B cell (primary cell): ENCODE measurements at regions not wholly inside any gene's neighbourhood (a gene's known extent, or its start where the extent isn't known, plus 50 kb on each side); places are given as distances from the start of the nearest gene placed in this dataset.

Source experiments
- ATAC-seq: fragments of 200-7000 bp; cut with Tn5 transposase; one replicate; pipeline ENCODE4 v1.10.0; 2021; ENCODE audit warnings: low read depth, mild to moderate bottlenecking, moderate number of reproducible peaks, moderate library complexity
- CTCF ChIA-PET: fragments of 350-600 bp; sonication (Branson Sonifier 250); formaldehyde crosslinking; loops from one replicate; lab custom pipeline; 2021; ENCODE audit warnings: antibody characterized with exemption, inconsistent platforms; lab: Charles Lee
- POLR2A ChIA-PET: fragments of 350-600 bp; sonication (Branson Sonifier 250); formaldehyde crosslinking; loops from one replicate; lab custom pipeline; 2021; ENCODE audit warnings: antibody characterized with exemption; lab: Charles Lee
- DNase-seq: peaks from one replicate; pipeline ENCODE4 v3.0.0; 2013
- H2AFZ ChIP-seq: 2 replicates; pipeline ENCODE4 v1.6.1; 2012; ENCODE audit warnings: mild to moderate bottlenecking, low read depth, low read length; ENCODE audit not compliant: insufficient read depth, poor library complexity, severe bottlenecking
- H3K27ac ChIP-seq, 2 donors: 1 replicate in 1 of 2; 2 replicates in 1 of 2; pipeline ENCODE4 v1.5.1; 2012 to 2013; ENCODE audit warnings: low read length in 2 of 2, mild to moderate bottlenecking in 2 of 2, moderate library complexity in 1 of 2
- H3K27me3 ChIP-seq, 4 experiments: fragments of 200-600 bp in 1 of 4; sonication (generic) in 1 of 4; replicated peaks in 1 of 4; 1 replicate in 2 of 4; 2 replicates in 2 of 4; pipeline versions ENCODE4 v1.6.1 to v1.7.0; 2013 to 2016; ENCODE audit warnings: low read length in 3 of 4, mild to moderate bottlenecking in 2 of 4, mixed read lengths in 1 of 4, moderate library complexity in 1 of 4; ENCODE audit not compliant: insufficient read depth in 4 of 4, control insufficient read depth in 3 of 4; ENCODE audit errors: control extremely low read depth in 1 of 4
- H3K36me3 ChIP-seq, 2 experiments: replicated peaks in 1 of 2; 1 replicate in 1 of 2; 2 replicates in 1 of 2; pipeline versions ENCODE4 v1.6.1 to v1.7.1; 2013; ENCODE audit warnings: low read length in 1 of 2; ENCODE audit not compliant: insufficient read depth in 2 of 2, control insufficient read depth in 1 of 2; ENCODE audit errors: control extremely low read depth in 1 of 2, extremely low read depth in 1 of 2
- H3K4me1 ChIP-seq, 2 donors: fragments of 200-600 bp in 1 of 2; sonication (generic) in 1 of 2; 1 replicate in 1 of 2; 2 replicates in 1 of 2; pipeline versions ENCODE4 v1.5.1 to v1.6.1; 2013 to 2017; ENCODE audit warnings: low read length in 2 of 2; ENCODE audit not compliant: control insufficient read depth in 2 of 2, insufficient read depth in 2 of 2
- H3K4me2 ChIP-seq: replicated peaks from 2 replicates; pipeline ENCODE3; 2012; ENCODE audit warnings: mild to moderate bottlenecking, low read depth, low read length; ENCODE audit not compliant: poor library complexity, severe bottlenecking
- H3K4me3 ChIP-seq, 5 experiments: fragments of 200-600 bp in 1 of 5; sonication (generic) in 1 of 5; 1 replicate in 3 of 5; 2 replicates in 2 of 5; pipeline versions ENCODE4 v1.5.1 to v1.7.0; 2011 to 2016; ENCODE audit warnings: low read length in 4 of 5, mild to moderate bottlenecking in 4 of 5, low read depth in 2 of 5, control low read depth in 1 of 5, moderate library complexity in 1 of 5; ENCODE audit not compliant: insufficient read depth in 1 of 5; ENCODE audit errors: control extremely low read depth in 1 of 5, extremely low read depth in 1 of 5
- H3K79me2 ChIP-seq: fragments of 200-600 bp; sonication (generic); one replicate; pipeline ENCODE4 v1.6.0; 2016; ENCODE audit warnings: low read length; ENCODE audit not compliant: control insufficient read depth, insufficient read depth
- H3K9ac ChIP-seq: fragments of 200-600 bp; sonication (generic); 2 replicates; pipeline ENCODE4 v1.6.1; 2017; ENCODE audit warnings: mild to moderate bottlenecking, low read length, moderate library complexity
- H3K9me3 ChIP-seq, 3 donors: one replicate each; pipeline versions ENCODE4 v1.6.1 to v1.7.1; 2013; ENCODE audit warnings: low read length in 2 of 3; ENCODE audit not compliant: control insufficient read depth in 2 of 3, insufficient read depth in 1 of 3; ENCODE audit errors: control extremely low read depth in 1 of 3
- H4K20me1 ChIP-seq: 2 replicates; pipeline ENCODE4 v1.6.0; 2012; ENCODE audit warnings: mild to moderate bottlenecking, low read length; ENCODE audit not compliant: insufficient read depth, control insufficient read depth, poor library complexity, severe bottlenecking
- H3K27ac Mint-ChIP-seq: one replicate; pipeline ENCODE4 v1.8.0; 2021; ENCODE audit warnings: mixed read lengths
- H3K27me3 Mint-ChIP-seq: one replicate; pipeline ENCODE4 v1.8.0; 2021; ENCODE audit warnings: mixed read lengths
- H3K4me1 Mint-ChIP-seq: one replicate; pipeline ENCODE4 v1.8.0; 2021; ENCODE audit warnings: mixed read lengths
- H3K4me3 Mint-ChIP-seq: one replicate; pipeline ENCODE4 v1.8.0; 2021; ENCODE audit warnings: mixed read lengths
- H3K9me3 Mint-ChIP-seq: one replicate; pipeline ENCODE4 v1.8.0; 2022; ENCODE audit warnings: mixed read lengths; ENCODE audit not compliant: insufficient read depth
- CTCF ChIP-seq: fragments of 200-600 bp; IDR thresholded peaks from one replicate; pipeline ENCODE4 v1.8.0; 2022; ENCODE audit warnings: antibody characterized with exemption, mild to moderate bottlenecking
- EZH2 ChIP-seq: IDR thresholded peaks from 2 replicates; pipeline ENCODE4 v1.6.1; 2012; ENCODE audit warnings: borderline replicate concordance, low read depth, mild to moderate bottlenecking, moderate library complexity, low read length; ENCODE audit not compliant: insufficient read depth, poor library complexity, severe bottlenecking
- WGBS: methylation state at CpG from one replicate; pipeline ENCODE4 v1.1.5; 2013; ENCODE audit warnings: missing lambda C conversion rate; ENCODE audit not compliant: insufficient coverage; 5-methylcytosine and 5-hydroxymethylcytosine counted together
- intact Hi-C: fragments of 100-400 bp; cut with micrococcal nuclease; formaldehyde crosslinking; loops from one replicate; pipeline ENCODE4 v1.10.0; 2022

GRCh38 chr4:174037631-174038030 is 245.8 kb downstream of the FBXO8 start:
- intact Hi-C loops: no loop called here
- Mint-ChIP-seq H3K27me3 (no peaks in the 10 kb centered on the region), H3K4me3 (no peak overlapping the region), H3K4me1 (no peaks in the 10 kb centered on the region), H3K9me3 (no peaks in the 10 kb centered on the region), H3K27ac (no peak overlapping the region)
- Histone ChIP-seq H3K4me3 (no peak overlapping the region), H3K4me2 (no peak overlapping the region), H2AFZ (no peak overlapping the region), H3K9ac (no peak overlapping the region), H3K79me2 (no peaks in the 10 kb centered on the region), H3K4me1 (no peaks in the 10 kb centered on the region), H4K20me1 (no peaks in the 10 kb centered on the region), H3K9me3 (no peaks in the 10 kb centered on the region), H3K27ac (no peak overlapping the region), H3K36me3 (no peaks in the 10 kb centered on the region), H3K27me3 (no peaks in the 10 kb centered on the region)
- WGBS: 100% methylated on average over 1 of the region's 3 CpGs
- ChIA-PET CTCF (no interaction called here), POLR2A (no interaction called here)
- ATAC-seq (no peak), DNase-seq (no peak)
- no peak for TF ChIP-seq EZH2

- Histone ChIP-seq H3K36me3 (no peaks in the 10 kb centered on the region), H3K4me3 (no peak overlapping the region), H4K20me1 (no peaks in the 10 kb centered on the region), H3K9me3 (no peaks in the 10 kb centered on the region), H3K4me1 (no peaks in the 10 kb centered on the region), H3K27ac (no peak overlapping the region), H3K9ac (no peak overlapping the region), H3K27me3 (no peaks in the 10 kb centered on the region), H2AFZ (no peak overlapping the region), H3K4me2 (no peak overlapping the region), H3K79me2 (no peaks in the 10 kb centered on the region)
- Mint-ChIP-seq H3K27me3 (no peaks in the 10 kb centered on the region), H3K4me3 (no peak overlapping the region), H3K4me1 (no peaks in the 10 kb centered on the region), H3K9me3 (no peaks in the 10 kb centered on the region), H3K27ac (no peak overlapping the region)
- intact Hi-C loops: no loop called here
- 89% methylated on average over 8 of the region's 8 CpGs for WGBS
- no peak for ATAC-seq
- TF ChIP-seq EZH2 (no peak), CTCF (no peak)
- DNase-seq: no peak
- ChIA-PET POLR2A (no interaction called here), CTCF (no interaction called here)
Observed at GRCh38 chr4:174037049-174037448, 246.4 kb downstream of the FBXO8 start.
